ENCODE measurements at regions not wholly inside any gene's neighbourhood (a gene's known extent, or its start where the extent isn't known, plus 50 kb on each side); places are given as distances from the start of the nearest gene placed in this dataset.

- H3K4me3 ChIP-seq (ENCODE audit: low read depth, low read length) = no peak overlapping the region
- in situ Hi-C loops (cut with HindIII; ENCODE audit: low pct_ligation_motif_present, low sequenced_read_pairs) = loop anchor here (25.0 kb wide), 1 partner anchor 300 kb away; no protein-coding TSS in a partner anchor
- no peak overlapping the region for H3K27ac ChIP-seq
- no peaks in the 10 kb centered on the region for H3K36me3 ChIP-seq (replicated peaks)
- no peak for DNase-seq
- H3K27me3 ChIP-seq (replicated peaks) = no peaks in the 10 kb centered on the region
- TF ChIP-seq, protein P1, sequence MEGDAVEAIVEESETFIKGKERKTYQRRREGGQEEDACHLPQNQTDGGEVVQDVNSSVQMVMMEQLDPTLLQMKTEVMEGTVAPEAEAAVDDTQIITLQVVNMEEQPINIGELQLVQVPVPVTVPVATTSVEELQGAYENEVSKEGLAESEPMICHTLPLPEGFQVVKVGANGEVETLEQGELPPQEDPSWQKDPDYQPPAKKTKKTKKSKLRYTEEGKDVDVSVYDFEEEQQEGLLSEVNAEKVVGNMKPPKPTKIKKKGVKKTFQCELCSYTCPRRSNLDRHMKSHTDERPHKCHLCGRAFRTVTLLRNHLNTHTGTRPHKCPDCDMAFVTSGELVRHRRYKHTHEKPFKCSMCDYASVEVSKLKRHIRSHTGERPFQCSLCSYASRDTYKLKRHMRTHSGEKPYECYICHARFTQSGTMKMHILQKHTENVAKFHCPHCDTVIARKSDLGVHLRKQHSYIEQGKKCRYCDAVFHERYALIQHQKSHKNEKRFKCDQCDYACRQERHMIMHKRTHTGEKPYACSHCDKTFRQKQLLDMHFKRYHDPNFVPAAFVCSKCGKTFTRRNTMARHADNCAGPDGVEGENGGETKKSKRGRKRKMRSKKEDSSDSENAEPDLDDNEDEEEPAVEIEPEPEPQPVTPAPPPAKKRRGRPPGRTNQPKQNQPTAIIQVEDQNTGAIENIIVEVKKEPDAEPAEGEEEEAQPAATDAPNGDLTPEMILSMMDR (IDR thresholded peaks at IDR 0.05; ENCODE audit: low read depth, low read length, missing control alignments) = no peak
These were observed 190.0 kb upstream of the KYNU start for GRCh38 chr2:142687509-142687908.

GRCh38 chr2:142687075-142687474 lies 190.4 kb upstream of the KYNU start:
- no peaks in the 10 kb centered on the region for H3K36me3 ChIP-seq (replicated peaks)
- DNase-seq = no peak
- TF ChIP-seq, protein P1 (IDR thresholded peaks at IDR 0.05; ENCODE audit: low read depth, low read length, missing control alignments) = no peak
- no peaks in the 10 kb centered on the region for H3K27me3 ChIP-seq (replicated peaks)
- H3K27ac ChIP-seq = no peak overlapping the region
- in situ Hi-C loops (cut with HindIII; ENCODE audit: low pct_ligation_motif_present, low sequenced_read_pairs) = loop anchor here (25.0 kb wide), 1 partner anchor 300 kb away; no protein-coding TSS in a partner anchor
- H3K4me3 ChIP-seq (ENCODE audit: low read depth, low read length) = no peak overlapping the region

DNA sequence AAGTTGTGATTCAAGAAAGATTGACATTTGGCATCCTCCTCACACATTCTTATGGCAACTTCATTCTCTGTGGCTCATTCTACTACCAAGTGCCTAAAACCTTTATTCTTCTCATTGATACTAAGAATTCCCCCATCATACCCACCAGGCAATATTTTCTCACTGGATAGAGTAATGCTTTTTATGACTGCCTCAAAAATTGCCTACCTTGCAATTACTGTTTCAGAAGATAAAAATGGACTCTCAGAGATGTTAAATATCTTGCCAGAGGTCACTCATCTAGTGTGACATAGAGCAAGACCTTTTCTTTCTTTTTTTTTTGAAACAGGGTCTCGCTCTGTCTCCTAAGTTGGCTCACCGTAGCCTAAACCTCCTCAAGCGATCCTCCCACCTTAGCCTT lies 192.8 kb upstream of the KYNU start:
- DNase-seq = no peak
- Histone ChIP-seq H3K4me3 (ENCODE audit: low read depth, low read length) (no peak overlapping the region), H3K27me3 (replicated peaks) (no peaks in the 10 kb centered on the region), H3K27ac (no peak overlapping the region), H3K36me3 (replicated peaks) (no peaks in the 10 kb centered on the region)
- TF ChIP-seq, protein P1 (IDR thresholded peaks at IDR 0.05; ENCODE audit: low read depth, low read length, missing control alignments) = no peak
- in situ Hi-C loops (cut with HindIII; ENCODE audit: low pct_ligation_motif_present, low sequenced_read_pairs) = loop anchor here (25.0 kb wide), 1 partner anchor 303 kb away; no protein-coding TSS in a partner anchor

DNA sequence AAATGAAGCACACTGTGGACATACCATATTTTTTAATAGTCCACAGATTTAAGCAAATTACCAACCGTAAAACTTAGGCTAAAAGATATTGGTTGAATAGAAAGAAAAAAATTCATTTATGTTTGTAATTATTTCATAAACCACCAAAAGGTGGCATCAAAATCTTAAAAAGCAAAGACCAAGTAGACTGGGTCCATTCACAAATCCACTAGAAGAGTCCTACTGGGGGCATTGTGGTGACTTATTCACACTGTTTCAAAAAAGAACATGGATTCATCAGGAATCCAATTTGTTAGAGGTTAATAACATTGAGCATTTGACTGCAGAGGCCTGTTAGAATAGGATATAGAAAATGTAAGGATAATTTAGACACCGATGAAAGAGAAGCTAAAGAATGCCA lies 194.9 kb upstream of the KYNU start:
- TF ChIP-seq, protein P1 (IDR thresholded peaks at IDR 0.05; ENCODE audit: low read depth, low read length, missing control alignments) = peak; percentile 3
- H3K27me3 ChIP-seq (replicated peaks) = no peaks in the 10 kb centered on the region
- no peak overlapping the region for H3K27ac ChIP-seq
- H3K4me3 ChIP-seq (ENCODE audit: low read depth, low read length) = no peak overlapping the region
- in situ Hi-C loops (cut with HindIII; ENCODE audit: low pct_ligation_motif_present, low sequenced_read_pairs) = loop anchor here (25.0 kb wide), 1 partner anchor 305 kb away; no protein-coding TSS in a partner anchor
- peak; percentile 18 for DNase-seq
- H3K36me3 ChIP-seq (replicated peaks) = no peaks in the 10 kb centered on the region

DNA sequence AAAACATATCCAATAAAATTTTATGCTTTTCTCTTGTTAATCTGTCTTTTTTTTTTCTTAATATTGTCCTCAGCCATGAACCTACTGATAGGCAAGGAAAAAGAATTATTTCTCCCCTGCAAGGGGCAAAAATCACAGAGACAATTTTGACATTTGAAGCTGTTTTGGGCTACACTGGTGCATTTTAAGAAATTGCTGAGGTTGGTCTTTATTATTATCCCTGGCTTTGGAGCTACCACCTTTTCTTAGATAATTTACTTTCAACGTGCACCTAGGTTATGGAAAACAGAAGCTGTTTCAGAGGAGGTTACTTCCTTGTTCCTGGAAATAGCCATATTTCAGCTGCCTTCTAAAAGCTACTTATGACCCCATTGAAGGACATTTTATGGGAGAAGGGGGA lies 195.5 kb upstream of the KYNU start:
- Histone ChIP-seq H3K4me3 (ENCODE audit: low read depth, low read length) (no peak overlapping the region), H3K36me3 (replicated peaks) (no peaks in the 10 kb centered on the region), H3K27ac (no peak overlapping the region), H3K27me3 (replicated peaks) (no peaks in the 10 kb centered on the region)
- DNase-seq = no peak
- in situ Hi-C loops (cut with HindIII; ENCODE audit: low pct_ligation_motif_present, low sequenced_read_pairs) = loop anchor here (25.0 kb wide), 1 partner anchor 305 kb away; no protein-coding TSS in a partner anchor
- TF ChIP-seq, protein P1 (IDR thresholded peaks at IDR 0.05; ENCODE audit: low read depth, low read length, missing control alignments) = no peak

- TF ChIP-seq, protein P1 (IDR thresholded peaks at IDR 0.05; ENCODE audit: low read depth, low read length, missing control alignments) = no peak
- Histone ChIP-seq H3K36me3 (replicated peaks) (no peaks in the 10 kb centered on the region), H3K27ac (no peak overlapping the region), H3K4me3 (ENCODE audit: low read depth, low read length) (no peak overlapping the region), H3K27me3 (replicated peaks) (no peaks in the 10 kb centered on the region)
- DNase-seq = no peak
- in situ Hi-C loops (cut with HindIII; ENCODE audit: low pct_ligation_motif_present, low sequenced_read_pairs) = loop anchor here (25.0 kb wide), 1 partner anchor 309 kb away; no protein-coding TSS in a partner anchor
These were observed 199.3 kb upstream of the KYNU start for GRCh38 chr2:142678164-142678563.
